Testis (tissue), 2 donors: ENCODE measurements at regions not wholly inside any gene's neighbourhood (a gene's known extent, or its start where the extent isn't known, plus 50 kb on each side); places are given as distances from the start of the nearest gene placed in this dataset.

ENCODE experiments used
- CTCF ChIP-seq, 3 experiments: fragments of 450-650 bp in 2 of 3; fragments of 200-600 bp in 1 of 3; sonication (generic) in 1 of 3; IDR thresholded peaks; one replicate each; pipeline ENCODE4 v1.5.1; 2016 to 2019; ENCODE audit warnings: antibody characterized with exemption in 3 of 3, mild to moderate bottlenecking in 2 of 3, moderate library complexity in 1 of 3
- POLR2A ChIP-seq: fragments of 450-650 bp; IDR thresholded peaks from one replicate; pipeline ENCODE4 v1.6.1; 2017; ENCODE audit warnings: antibody characterized with exemption, mild to moderate bottlenecking, moderate library complexity

- TF ChIP-seq POLR2A: no peak
- TF ChIP-seq CTCF (IDR thresholded peaks at IDR 0.05): no peak
Measured at GRCh38 chr7:53292341-53292740, 256.9 kb downstream of the POM121L12 start.
